IPS DF 6.9 (cell line): ENCODE measurements at regions not wholly inside any gene's neighbourhood (a gene's known extent, or its start where the extent isn't known, plus 50 kb on each side); places are given as distances from the start of the nearest gene placed in this dataset.

Experiments
- DNase-seq: peaks from one replicate; pipeline ENCODE4 v3.0.0-alpha.2; 2013; ENCODE audit warnings: low read depth, low spot score
- H3K27ac ChIP-seq: one replicate; pipeline ENCODE4 v1.5.1; 2013; ENCODE audit warnings: low read length, control low read depth
- H3K27me3 ChIP-seq: 2 replicates; pipeline ENCODE4 v1.6.1; 2013; ENCODE audit warnings: mild to moderate bottlenecking, low read length; ENCODE audit not compliant: control insufficient read depth, insufficient read depth
- H3K36me3 ChIP-seq: 2 replicates; pipeline ENCODE4 v1.6.1; 2013; ENCODE audit warnings: low read length; ENCODE audit not compliant: control insufficient read depth, insufficient read depth
- H3K4me1 ChIP-seq: 2 replicates; pipeline ENCODE4 v1.6.1; 2013; ENCODE audit warnings: low read length; ENCODE audit not compliant: control insufficient read depth, insufficient read depth
- H3K4me3 ChIP-seq: 2 replicates; pipeline ENCODE4 v1.5.1; 2013; ENCODE audit warnings: mild to moderate bottlenecking, low read length
- H3K9me3 ChIP-seq: 2 replicates; pipeline ENCODE4 v1.6.1; 2013; ENCODE audit warnings: low read length, inconsistent platforms; ENCODE audit not compliant: control insufficient read depth, insufficient read depth
- WGBS: extraction: QIAGEN DNeasy Blood & Tissue Kit; methylation state at CpG from one replicate; pipeline ENCODE4 v1.1.7; 2013; ENCODE audit warnings: mixed read lengths, missing lambda C conversion rate; ENCODE audit not compliant: insufficient read length, insufficient coverage; 5-methylcytosine and 5-hydroxymethylcytosine counted together

DNA sequence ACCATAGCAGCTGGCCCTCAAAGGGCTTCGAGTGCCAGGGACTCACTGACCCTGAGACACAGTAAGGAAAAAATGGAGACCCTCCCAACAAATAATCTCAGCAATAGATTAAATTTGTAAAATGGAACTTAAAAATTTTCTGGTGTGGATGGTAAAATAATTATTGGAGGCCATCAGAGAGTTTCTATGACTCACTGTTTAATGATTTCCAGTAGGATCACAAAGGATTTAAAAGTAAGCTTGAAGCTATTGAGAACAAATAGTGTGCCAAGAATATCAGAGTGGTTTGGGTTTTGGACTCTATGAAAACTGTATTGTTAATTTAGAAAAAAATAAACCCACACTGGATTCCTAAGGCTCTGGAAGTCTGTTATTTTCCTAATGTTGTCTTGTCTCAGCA is 115.2 kb upstream of the AKIRIN2 start:
- H3K4me3 ChIP-seq = no peak overlapping the region
- no peaks in the 10 kb centered on the region for H3K27me3 ChIP-seq
- H3K36me3 ChIP-seq = no peaks in the 10 kb centered on the region
- H3K9me3 ChIP-seq = no peaks in the 10 kb centered on the region
- no peak for DNase-seq
- no peaks in the 10 kb centered on the region for H3K4me1 ChIP-seq
- WGBS = no CpG with 5 or more reads among the region's 1 CpG
- no peak overlapping the region for H3K27ac ChIP-seq

DNA sequence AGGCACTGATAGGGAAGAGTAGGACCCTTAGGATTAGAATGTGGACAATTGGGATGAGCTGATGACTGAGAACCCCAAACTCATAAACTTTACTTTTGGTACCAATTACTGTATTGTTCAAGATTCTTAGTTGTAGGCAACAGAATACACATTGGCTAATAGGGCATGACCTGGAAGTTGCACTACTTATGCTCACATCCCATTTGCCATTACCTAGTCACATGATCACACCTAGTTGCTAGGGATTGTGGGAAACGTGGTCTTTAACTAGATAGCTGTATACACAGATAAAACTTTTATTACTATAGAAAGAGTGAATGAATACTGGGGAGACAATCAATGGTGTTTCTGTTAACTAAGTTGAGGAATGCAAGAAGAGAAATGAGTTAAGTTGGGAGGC is 113.4 kb upstream of the AKIRIN2 start:
- DNase-seq = no peak
- WGBS = no CpG with 5 or more reads among the region's 1 CpG
- no peak overlapping the region for H3K4me3 ChIP-seq
- no peaks in the 10 kb centered on the region for H3K4me1 ChIP-seq
- H3K27me3 ChIP-seq = no peaks in the 10 kb centered on the region
- no peaks in the 10 kb centered on the region for H3K9me3 ChIP-seq
- H3K36me3 ChIP-seq = no peaks in the 10 kb centered on the region
- no peak overlapping the region for H3K27ac ChIP-seq

DNA sequence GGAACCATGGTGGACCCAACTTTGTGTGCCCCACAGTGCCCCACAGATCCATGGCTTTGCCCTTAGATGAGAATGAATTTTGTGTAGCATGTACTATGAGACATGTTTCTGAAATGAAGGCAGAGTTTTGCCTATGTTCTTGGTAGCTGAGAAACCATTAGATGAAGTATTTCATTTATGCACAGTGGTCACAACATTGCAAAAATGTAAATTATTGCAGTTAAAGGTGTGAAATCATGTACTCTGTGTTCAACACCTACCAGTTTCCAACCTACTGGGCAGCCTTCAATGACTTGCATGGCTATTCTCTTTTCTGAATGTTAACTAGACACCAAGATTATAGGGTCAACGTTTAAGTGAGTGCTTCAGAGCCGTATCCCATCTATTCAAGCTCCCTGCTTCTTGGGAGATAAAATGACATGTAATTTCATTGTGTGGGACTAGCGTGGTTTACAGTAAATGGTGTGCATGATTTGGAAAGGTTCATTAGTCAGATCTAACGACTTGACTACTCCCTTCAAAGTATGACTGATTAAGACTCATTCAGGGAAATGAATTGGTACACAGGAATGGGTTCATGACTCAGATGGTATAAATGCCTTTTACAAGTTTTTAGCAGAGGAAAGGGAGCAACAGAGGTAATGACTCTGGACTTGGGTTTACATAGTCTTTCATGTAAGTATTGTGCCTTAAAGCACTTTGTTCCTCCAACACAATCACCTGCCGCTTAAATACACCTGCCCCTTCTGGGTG is 106.1 kb upstream of the AKIRIN2 start:
- no CpG with 5 or more reads among the region's 5 CpGs for WGBS
- Histone ChIP-seq H3K36me3 (no peaks in the 10 kb centered on the region), H3K4me3 (no peak overlapping the region), H3K27ac (no peak overlapping the region), H3K27me3 (no peaks in the 10 kb centered on the region), H3K4me1 (no peaks in the 10 kb centered on the region), H3K9me3 (no peaks in the 10 kb centered on the region)
- no peak for DNase-seq

DNA sequence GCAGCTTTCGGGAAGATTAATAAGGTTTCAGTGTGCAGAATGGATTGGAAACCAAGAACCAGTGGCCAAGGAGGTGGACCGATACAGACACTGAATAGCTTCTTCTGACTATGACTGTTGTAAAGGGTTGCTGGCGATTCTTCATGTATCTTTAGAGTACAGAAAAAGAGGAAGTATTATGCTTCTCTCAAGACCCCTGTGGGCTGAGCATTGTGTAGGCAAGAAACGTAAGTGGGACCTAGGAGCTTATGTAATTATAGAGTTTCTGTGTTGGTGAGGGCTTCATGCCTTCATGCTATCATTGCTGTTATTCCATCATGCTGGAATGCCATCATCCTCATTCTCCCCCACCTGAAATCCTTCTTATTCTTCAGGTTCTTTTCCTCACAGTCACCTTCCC is 105.4 kb upstream of the AKIRIN2 start:
- H3K27ac ChIP-seq = no peak overlapping the region
- H3K4me3 ChIP-seq = no peak overlapping the region
- H3K4me1 ChIP-seq = no peaks in the 10 kb centered on the region
- H3K27me3 ChIP-seq = no peaks in the 10 kb centered on the region
- DNase-seq = no peak
- no peaks in the 10 kb centered on the region for H3K9me3 ChIP-seq
- WGBS = no CpG with 5 or more reads among the region's 4 CpGs
- no peaks in the 10 kb centered on the region for H3K36me3 ChIP-seq

DNA sequence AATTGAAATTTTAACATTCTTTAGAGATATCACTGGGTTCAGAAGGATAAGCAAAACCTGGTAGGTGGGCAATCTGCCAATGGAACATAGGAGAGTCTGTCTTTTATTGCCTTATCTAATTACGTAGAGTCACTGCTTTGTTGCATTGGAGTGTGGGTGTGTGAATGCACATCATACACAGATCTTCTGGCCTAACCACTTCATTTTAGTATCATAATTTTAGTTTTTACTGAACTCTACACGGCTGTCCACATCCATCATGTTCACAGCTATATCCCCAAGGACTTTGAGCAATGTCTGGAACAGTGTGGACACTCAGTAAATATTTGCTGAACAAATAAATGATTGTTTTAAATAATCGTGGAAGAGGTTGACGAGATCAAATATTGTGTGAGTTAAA is 104.6 kb upstream of the AKIRIN2 start:
- Histone ChIP-seq H3K36me3 (no peaks in the 10 kb centered on the region), H3K27ac (no peak overlapping the region), H3K9me3 (no peaks in the 10 kb centered on the region), H3K4me1 (no peaks in the 10 kb centered on the region), H3K4me3 (no peak overlapping the region), H3K27me3 (no peaks in the 10 kb centered on the region)
- WGBS = 100% methylated on average over 2 of the region's 4 CpGs
- no peak for DNase-seq

DNA sequence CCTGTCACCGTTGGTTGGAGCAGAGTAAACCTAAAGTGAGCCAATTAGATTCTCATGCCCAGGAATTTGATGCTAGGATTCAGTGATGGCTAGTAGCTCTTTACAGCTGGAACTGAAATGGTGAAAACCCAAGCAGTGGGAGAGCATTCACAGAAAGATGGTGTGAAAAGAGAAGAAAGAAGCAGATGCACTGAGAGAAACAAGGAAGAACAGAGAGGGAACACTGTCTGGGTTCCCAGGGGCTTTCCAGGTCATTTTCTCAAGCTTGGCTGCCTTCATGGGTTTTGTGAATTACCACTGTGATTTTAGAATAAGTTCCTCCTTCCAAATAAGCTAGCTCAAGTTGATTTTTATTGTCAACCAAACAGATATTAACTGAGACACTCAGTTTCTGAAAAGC is 104.1 kb upstream of the AKIRIN2 start:
- WGBS = no CpG with 5 or more reads among the region's 1 CpG
- Histone ChIP-seq H3K9me3 (no peaks in the 10 kb centered on the region), H3K27me3 (no peaks in the 10 kb centered on the region), H3K27ac (no peak overlapping the region), H3K36me3 (no peaks in the 10 kb centered on the region), H3K4me1 (no peaks in the 10 kb centered on the region), H3K4me3 (no peak overlapping the region)
- no peak for DNase-seq

DNA sequence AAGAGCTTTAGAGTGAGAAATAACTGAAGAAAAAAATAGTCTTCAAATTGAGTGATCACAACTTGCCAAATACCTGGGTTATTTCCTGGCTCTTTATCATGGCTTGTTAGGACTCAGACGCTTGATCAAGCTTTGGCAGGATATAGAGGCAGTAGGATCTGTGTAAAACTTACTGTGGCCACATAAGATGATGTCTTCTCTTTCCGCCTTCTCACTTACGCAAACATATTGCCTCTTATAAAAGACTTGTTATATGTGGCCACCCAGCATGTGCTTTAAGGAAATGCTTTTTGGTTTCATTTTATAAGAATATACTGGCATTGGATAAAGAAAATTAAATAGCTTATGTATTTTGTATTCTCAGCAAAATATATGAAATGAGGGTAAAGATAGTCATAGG is 101.8 kb upstream of the AKIRIN2 start:
- WGBS = no CpG with 5 or more reads among the region's 3 CpGs
- no peaks in the 10 kb centered on the region for H3K36me3 ChIP-seq
- no peak for DNase-seq
- no peak overlapping the region for H3K27ac ChIP-seq
- H3K9me3 ChIP-seq = no peaks in the 10 kb centered on the region
- no peaks in the 10 kb centered on the region for H3K27me3 ChIP-seq
- no peaks in the 10 kb centered on the region for H3K4me1 ChIP-seq
- no peak overlapping the region for H3K4me3 ChIP-seq

DNA sequence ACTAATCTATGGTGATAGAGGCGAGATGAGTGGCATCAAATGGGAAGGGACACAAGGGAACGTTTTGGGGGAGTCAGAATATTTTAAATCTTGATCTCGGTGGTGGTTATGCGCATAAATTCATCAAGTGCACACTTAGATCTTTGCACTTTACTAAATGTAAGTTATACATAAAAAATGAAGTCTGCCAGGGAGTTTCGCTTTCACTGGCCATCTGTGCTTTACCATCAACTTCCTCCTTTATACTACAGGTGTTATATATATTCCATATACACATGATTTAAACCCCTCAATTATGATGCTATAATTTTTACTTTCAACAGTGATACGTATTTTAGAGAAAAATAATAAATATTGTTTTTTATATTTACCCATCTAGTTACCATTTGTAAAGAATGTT is 97.6 kb upstream of the AKIRIN2 start:
- WGBS = no CpG with 5 or more reads among the region's 6 CpGs
- H3K27ac ChIP-seq = no peak overlapping the region
- H3K4me3 ChIP-seq = no peak overlapping the region
- H3K36me3 ChIP-seq = no peaks in the 10 kb centered on the region
- H3K27me3 ChIP-seq = no peaks in the 10 kb centered on the region
- DNase-seq = no peak
- H3K4me1 ChIP-seq = peaks cover 2% of the 10 kb centered on the region; the same call in 1 of the 2 replicates
- H3K9me3 ChIP-seq = no peaks in the 10 kb centered on the region

DNA sequence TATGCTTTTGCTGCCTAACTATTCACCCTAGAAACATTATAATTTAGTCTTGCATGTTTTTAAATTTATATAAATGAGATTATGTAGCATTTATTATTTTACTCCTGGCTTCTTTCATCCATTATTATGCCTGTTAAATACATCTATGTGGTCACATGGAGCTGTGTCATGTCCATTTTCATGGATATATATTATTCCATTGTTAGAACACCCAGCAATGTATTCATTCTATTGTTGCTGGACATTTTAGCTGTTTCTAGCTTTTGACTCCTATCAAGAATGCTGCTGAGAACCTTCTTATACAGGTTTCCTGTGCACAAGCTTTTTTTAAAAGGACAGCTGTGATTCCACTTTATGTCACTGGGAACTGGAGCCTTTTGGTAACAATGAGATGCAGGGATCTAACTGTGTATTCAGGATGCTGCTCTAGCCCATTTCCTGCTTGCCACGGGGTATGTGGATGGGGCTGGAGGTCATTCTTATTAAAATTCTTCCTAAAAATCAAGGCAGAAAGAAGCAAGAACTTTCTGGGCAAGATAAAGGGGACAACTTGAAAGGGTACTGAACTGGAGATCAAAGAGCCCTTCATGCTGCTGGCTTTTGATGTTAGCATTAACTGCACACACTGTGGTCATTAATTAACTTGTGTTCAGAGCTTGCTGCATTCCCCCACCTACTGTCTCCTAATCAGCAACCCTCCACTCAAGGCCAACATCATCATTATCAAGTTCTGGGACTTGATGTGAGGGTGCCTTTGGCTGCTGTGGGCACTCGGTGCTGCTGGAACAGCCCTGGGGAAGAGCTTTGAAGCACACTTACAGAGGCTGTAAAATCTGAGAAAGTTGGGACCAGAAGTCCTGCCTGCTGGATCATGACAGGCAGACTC is 96.6 kb upstream of the AKIRIN2 start:
- H3K36me3 ChIP-seq = no peaks in the 10 kb centered on the region
- peaks cover 2% of the 10 kb centered on the region; the same call in 1 of the 2 replicates for H3K4me1 ChIP-seq
- no peak overlapping the region for H3K4me3 ChIP-seq
- DNase-seq = no peak
- no peaks in the 10 kb centered on the region for H3K9me3 ChIP-seq
- no CpG with 5 or more reads among the region's 2 CpGs for WGBS
- no peak overlapping the region for H3K27ac ChIP-seq
- H3K27me3 ChIP-seq = no peaks in the 10 kb centered on the region

DNA sequence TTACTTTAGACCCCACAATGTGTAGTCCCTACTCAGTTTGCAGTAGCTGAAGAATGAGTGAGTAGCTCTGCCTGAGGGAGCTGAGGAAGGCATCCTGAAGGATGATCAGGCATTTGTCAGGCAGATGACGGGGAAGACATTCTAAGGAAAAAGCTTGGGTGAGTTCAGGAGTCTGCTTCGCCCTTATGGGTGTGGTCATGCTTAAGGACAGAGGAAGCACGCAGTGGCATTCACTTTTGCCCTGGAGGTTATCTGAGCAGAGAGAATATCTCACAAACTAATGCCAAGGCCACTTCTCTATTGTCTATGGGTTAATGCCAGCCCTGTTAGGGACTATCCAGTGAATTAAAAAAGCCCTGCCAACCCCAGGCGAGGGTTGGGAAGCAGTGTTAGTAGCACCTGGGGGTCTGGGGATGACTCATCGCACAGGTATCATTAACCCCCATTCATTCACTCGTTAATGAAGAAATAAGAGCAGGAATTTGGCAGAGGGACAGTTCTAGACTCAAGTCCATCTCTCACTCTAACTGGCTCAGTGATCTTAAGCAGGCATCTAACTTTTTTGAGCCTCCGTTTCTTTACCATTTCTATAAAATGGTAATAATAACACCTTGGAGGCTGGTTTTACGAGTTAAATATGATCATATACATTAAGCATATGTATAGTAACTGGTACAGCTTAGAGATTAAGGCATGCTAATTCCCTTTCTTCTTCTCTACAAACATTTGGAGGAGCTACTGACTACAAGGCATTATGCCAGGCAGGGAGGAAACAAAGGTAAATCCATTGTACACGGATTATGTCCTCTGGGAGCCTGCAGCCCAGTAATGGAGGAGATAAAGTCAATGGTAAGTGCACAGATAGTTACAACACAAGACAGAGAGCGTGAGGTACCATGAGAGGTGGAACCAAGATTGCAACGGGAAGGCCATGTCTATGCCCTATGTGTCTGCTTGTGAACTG is 93.2 kb upstream of the AKIRIN2 start:
- Histone ChIP-seq H3K27me3 (no peaks in the 10 kb centered on the region), H3K9me3 (no peaks in the 10 kb centered on the region), H3K4me3 (no peak overlapping the region), H3K36me3 (no peaks in the 10 kb centered on the region), H3K4me1 (peaks cover 2% of the 10 kb centered on the region; the same call in 1 of the 2 replicates), H3K27ac (no peak overlapping the region)
- no CpG with 5 or more reads among the region's 11 CpGs for WGBS
- no peak for DNase-seq
